HUDEP-2 (cell line): ENCODE measurements at regions not wholly inside any gene's neighbourhood (a gene's known extent, or its start where the extent isn't known, plus 50 kb on each side); places are given as distances from the start of the nearest gene placed in this dataset.
"Not testable (repeated sequence)": the region's sequence is repeated elsewhere in the genome, so short reads cannot be mapped to it uniquely, and the experiment has no call there.

Source experiments
- DNase-seq, 76 experiments: peaks; one replicate each; lab custom pipeline; 2025; ENCODE audit not compliant: unreplicated experiment in 76 of 76; lab: John Stamatoyannopoulos, UW

GRCh38 chr16:8084882-8085281 lies 505.4 kb downstream of the TMEM114 start:
- no peak for DNase-seq

GRCh38 chr16:8084302-8084701 lies 506.0 kb downstream of the TMEM114 start:
- no peak for DNase-seq

GRCh38 chr16:8083560-8083959 lies 506.8 kb downstream of the TMEM114 start:
- DNase-seq = no peak

- DNase-seq = no peak
Measured at GRCh38 chr16:8080817-8081216, 509.5 kb downstream of the TMEM114 start.

- DNase-seq = no peak
Measured at GRCh38 chr16:8075271-8075670, 515.0 kb downstream of the TMEM114 start.

GRCh38 chr16:8070506-8070905 lies 519.8 kb downstream of the TMEM114 start:
- no peak for DNase-seq

GRCh38 chr16:8068225-8068624 lies 522.1 kb downstream of the TMEM114 start:
- DNase-seq = not testable (repeated sequence)

GRCh38 chr16:8063159-8063558 lies 527.2 kb downstream of the TMEM114 start:
- no peak for DNase-seq

GRCh38 chr16:8062677-8063076 lies 527.6 kb downstream of the TMEM114 start:
- DNase-seq = no peak

- DNase-seq = no peak
Measured at GRCh38 chr16:8055761-8056160, 534.5 kb downstream of the TMEM114 start.

GRCh38 chr16:8053437-8053836 lies 536.9 kb downstream of the TMEM114 start:
- no peak for DNase-seq

GRCh38 chr16:8048433-8048832 lies 541.9 kb downstream of the TMEM114 start:
- DNase-seq = no peak

- DNase-seq = no peak
Measured at GRCh38 chr16:8047736-8048135, 542.6 kb downstream of the TMEM114 start.

- DNase-seq = no peak
Measured at GRCh38 chr16:8044796-8045195, 545.5 kb downstream of the TMEM114 start.

- no peak for DNase-seq
Measured at GRCh38 chr16:8032406-8032805, 557.9 kb downstream of the TMEM114 start.

GRCh38 chr16:8030004-8030403 lies 560.3 kb downstream of the TMEM114 start:
- DNase-seq = not testable (repeated sequence)

- peak in 2 of 76 experiments; percentile 2 for DNase-seq
Measured at GRCh38 chr16:8026450-8026849, 563.9 kb downstream of the TMEM114 start.

- DNase-seq = no peak
Measured at GRCh38 chr16:8023326-8023725, 567.0 kb downstream of the TMEM114 start.

- DNase-seq = no peak
Measured at GRCh38 chr16:8005096-8005860, 585.0 kb downstream of the TMEM114 start.

GRCh38 chr16:7998789-7999453 lies 591.4 kb downstream of the TMEM114 start:
- no peak for DNase-seq

GRCh38 chr16:7997966-7998365 lies 592.3 kb downstream of the TMEM114 start:
- no peak for DNase-seq

- DNase-seq = no peak
Measured at GRCh38 chr16:7992616-7993015, 597.7 kb downstream of the TMEM114 start.
